Liver (tissue), 3 donors: ENCODE measurements at regions not wholly inside any gene's neighbourhood (a gene's known extent, or its start where the extent isn't known, plus 50 kb on each side); places are given as distances from the start of the nearest gene placed in this dataset.

Experiments used
- EGR1 ChIP-seq, 2 donors: IDR thresholded peaks; 2 replicates each; pipeline ENCODE4 v1.6.1; 2016 to 2018; ENCODE audit warnings: antibody characterized with exemption in 2 of 2, low read depth in 2 of 2
- GABPA ChIP-seq, 2 donors: IDR thresholded peaks in 1 of 2; conservative IDR thresholded peaks in 1 of 2; 2 replicates each; pipeline ENCODE4 v1.6.1; 2016; ENCODE audit warnings: antibody characterized with exemption in 2 of 2, mild to moderate bottlenecking in 1 of 2, moderate library complexity in 1 of 2
- JUND ChIP-seq, 2 donors: IDR thresholded peaks; 2 replicates each; pipeline ENCODE4 v1.6.1; 2016; ENCODE audit warnings: antibody characterized with exemption in 2 of 2
- RAD21 ChIP-seq, 2 donors: IDR thresholded peaks; 2 replicates each; pipeline ENCODE4 v1.6.1; 2016; ENCODE audit warnings: antibody characterized with exemption in 2 of 2, mild to moderate bottlenecking in 2 of 2
- YY1 ChIP-seq: IDR thresholded peaks from 2 replicates; pipeline ENCODE4 v1.6.1; 2016; ENCODE audit warnings: antibody characterized with exemption, mild to moderate bottlenecking
- TF ChIP-seq, protein P1 (sequence below): fragments of 150-350 bp; IDR thresholded peaks from 2 replicates; pipeline ENCODE4 v1.5.1; 2017; ENCODE audit warnings: improper control_type of control experiment, low read depth, low read length; ENCODE audit not compliant: missing input control
- TF ChIP-seq, protein P2 (sequence below): IDR thresholded peaks from 2 replicates; pipeline ENCODE4 v1.6.1; 2016; ENCODE audit warnings: antibody characterized with exemption, mild to moderate bottlenecking
- TF ChIP-seq, protein P3 (sequence below): IDR thresholded peaks from 2 replicates; pipeline ENCODE4 v1.6.1; 2016; ENCODE audit warnings: antibody characterized with exemption
- TF ChIP-seq, protein P4 (sequence below): IDR thresholded peaks from 2 replicates; pipeline ENCODE4 v1.6.1; 2016; ENCODE audit warnings: antibody characterized with exemption
- TF ChIP-seq, protein P5 (sequence below): IDR thresholded peaks from 2 replicates; pipeline ENCODE4 v1.6.1; 2016; ENCODE audit warnings: antibody characterized with exemption
- donor health status: healthy.
- donor health status: healthy.

DNA sequence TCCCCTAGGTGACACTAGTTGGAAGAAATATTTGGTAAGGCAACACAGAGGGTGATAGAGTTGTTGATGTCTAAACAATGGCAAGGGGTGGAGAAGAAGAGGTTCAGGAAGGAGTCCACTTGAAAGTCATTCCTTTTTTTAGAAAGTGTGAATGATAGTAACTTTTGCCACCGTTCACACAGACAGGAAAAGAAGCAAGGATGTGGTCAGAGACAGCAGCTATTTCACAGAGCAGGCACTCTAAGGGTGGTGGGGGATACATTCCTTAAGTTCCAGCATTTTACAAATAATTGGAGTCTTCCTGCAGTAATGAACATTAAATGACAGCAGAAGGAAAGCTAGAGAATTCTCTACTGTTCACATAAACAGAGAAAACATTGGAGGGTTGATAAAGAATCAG lies 75.4 kb upstream of the ZNF385D start:
- TF ChIP-seq, protein P1, sequence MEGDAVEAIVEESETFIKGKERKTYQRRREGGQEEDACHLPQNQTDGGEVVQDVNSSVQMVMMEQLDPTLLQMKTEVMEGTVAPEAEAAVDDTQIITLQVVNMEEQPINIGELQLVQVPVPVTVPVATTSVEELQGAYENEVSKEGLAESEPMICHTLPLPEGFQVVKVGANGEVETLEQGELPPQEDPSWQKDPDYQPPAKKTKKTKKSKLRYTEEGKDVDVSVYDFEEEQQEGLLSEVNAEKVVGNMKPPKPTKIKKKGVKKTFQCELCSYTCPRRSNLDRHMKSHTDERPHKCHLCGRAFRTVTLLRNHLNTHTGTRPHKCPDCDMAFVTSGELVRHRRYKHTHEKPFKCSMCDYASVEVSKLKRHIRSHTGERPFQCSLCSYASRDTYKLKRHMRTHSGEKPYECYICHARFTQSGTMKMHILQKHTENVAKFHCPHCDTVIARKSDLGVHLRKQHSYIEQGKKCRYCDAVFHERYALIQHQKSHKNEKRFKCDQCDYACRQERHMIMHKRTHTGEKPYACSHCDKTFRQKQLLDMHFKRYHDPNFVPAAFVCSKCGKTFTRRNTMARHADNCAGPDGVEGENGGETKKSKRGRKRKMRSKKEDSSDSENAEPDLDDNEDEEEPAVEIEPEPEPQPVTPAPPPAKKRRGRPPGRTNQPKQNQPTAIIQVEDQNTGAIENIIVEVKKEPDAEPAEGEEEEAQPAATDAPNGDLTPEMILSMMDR: no peak
- TF ChIP-seq, protein P2, sequence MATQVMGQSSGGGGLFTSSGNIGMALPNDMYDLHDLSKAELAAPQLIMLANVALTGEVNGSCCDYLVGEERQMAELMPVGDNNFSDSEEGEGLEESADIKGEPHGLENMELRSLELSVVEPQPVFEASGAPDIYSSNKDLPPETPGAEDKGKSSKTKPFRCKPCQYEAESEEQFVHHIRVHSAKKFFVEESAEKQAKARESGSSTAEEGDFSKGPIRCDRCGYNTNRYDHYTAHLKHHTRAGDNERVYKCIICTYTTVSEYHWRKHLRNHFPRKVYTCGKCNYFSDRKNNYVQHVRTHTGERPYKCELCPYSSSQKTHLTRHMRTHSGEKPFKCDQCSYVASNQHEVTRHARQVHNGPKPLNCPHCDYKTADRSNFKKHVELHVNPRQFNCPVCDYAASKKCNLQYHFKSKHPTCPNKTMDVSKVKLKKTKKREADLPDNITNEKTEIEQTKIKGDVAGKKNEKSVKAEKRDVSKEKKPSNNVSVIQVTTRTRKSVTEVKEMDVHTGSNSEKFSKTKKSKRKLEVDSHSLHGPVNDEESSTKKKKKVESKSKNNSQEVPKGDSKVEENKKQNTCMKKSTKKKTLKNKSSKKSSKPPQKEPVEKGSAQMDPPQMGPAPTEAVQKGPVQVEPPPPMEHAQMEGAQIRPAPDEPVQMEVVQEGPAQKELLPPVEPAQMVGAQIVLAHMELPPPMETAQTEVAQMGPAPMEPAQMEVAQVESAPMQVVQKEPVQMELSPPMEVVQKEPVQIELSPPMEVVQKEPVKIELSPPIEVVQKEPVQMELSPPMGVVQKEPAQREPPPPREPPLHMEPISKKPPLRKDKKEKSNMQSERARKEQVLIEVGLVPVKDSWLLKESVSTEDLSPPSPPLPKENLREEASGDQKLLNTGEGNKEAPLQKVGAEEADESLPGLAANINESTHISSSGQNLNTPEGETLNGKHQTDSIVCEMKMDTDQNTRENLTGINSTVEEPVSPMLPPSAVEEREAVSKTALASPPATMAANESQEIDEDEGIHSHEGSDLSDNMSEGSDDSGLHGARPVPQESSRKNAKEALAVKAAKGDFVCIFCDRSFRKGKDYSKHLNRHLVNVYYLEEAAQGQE: no peak
- no peak for TF ChIP-seq JUND (IDR thresholded peaks at IDR 0.05)
- TF ChIP-seq, protein P3, sequence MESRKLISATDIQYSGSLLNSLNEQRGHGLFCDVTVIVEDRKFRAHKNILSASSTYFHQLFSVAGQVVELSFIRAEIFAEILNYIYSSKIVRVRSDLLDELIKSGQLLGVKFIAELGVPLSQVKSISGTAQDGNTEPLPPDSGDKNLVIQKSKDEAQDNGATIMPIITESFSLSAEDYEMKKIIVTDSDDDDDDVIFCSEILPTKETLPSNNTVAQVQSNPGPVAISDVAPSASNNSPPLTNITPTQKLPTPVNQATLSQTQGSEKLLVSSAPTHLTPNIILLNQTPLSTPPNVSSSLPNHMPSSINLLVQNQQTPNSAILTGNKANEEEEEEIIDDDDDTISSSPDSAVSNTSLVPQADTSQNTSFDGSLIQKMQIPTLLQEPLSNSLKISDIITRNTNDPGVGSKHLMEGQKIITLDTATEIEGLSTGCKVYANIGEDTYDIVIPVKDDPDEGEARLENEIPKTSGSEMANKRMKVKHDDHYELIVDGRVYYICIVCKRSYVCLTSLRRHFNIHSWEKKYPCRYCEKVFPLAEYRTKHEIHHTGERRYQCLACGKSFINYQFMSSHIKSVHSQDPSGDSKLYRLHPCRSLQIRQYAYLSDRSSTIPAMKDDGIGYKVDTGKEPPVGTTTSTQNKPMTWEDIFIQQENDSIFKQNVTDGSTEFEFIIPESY: no peak
- TF ChIP-seq, protein P4, sequence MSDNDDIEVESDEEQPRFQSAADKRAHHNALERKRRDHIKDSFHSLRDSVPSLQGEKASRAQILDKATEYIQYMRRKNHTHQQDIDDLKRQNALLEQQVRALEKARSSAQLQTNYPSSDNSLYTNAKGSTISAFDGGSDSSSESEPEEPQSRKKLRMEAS: no peak
- no peak for TF ChIP-seq EGR1 (IDR thresholded peaks at IDR 0.05; ENCODE audit: low read depth in 2 of 2)
- TF ChIP-seq GABPA (IDR thresholded peaks at IDR 0.05 in 1 of 2, conservative IDR thresholded peaks at IDR 0.05 in 1 of 2): no peak
- TF ChIP-seq YY1: no peak
- no peak for TF ChIP-seq RAD21 (IDR thresholded peaks at IDR 0.05)
- TF ChIP-seq, protein P5, sequence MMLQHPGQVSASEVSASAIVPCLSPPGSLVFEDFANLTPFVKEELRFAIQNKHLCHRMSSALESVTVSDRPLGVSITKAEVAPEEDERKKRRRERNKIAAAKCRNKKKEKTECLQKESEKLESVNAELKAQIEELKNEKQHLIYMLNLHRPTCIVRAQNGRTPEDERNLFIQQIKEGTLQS: no peak
